HL-60 (cell line): ENCODE measurements at regions not wholly inside any gene's neighbourhood (a gene's known extent, or its start where the extent isn't known, plus 50 kb on each side); places are given as distances from the start of the nearest gene placed in this dataset.

Experiments
- DNase-seq, 2 experiments: peaks; one replicate each; pipeline ENCODE4 v3.0.0-alpha.2; 2010 to 2020; ENCODE audit warnings: low read depth in 1 of 2, low spot score in 1 of 2
- H3K27ac ChIP-seq: fragments of 250-450 bp; sonication (Bioruptor Pico); replicated peaks from 2 replicates; pipeline ENCODE4 v1.5.1; 2020; ENCODE audit warnings: mild to moderate bottlenecking, moderate library complexity
- H3K27me3 ChIP-seq: fragments of 250-450 bp; sonication (Bioruptor Pico); 2 replicates; pipeline ENCODE4 v1.5.1; 2021; ENCODE audit warnings: mild to moderate bottlenecking, moderate library complexity; ENCODE audit not compliant: insufficient read depth, poor library complexity, severe bottlenecking
- H3K4me3 ChIP-seq: replicated peaks from 2 replicates; pipeline ENCODE4 v1.5.1; 2011; ENCODE audit warnings: mild to moderate bottlenecking, control low read depth, low read length; ENCODE audit not compliant: insufficient read depth
- GABPA ChIP-seq: IDR thresholded peaks from 2 replicates; pipeline ENCODE4 v1.6.1; 2012; ENCODE audit warnings: low read depth
- POLR2AphosphoS5 ChIP-seq: IDR thresholded peaks from 2 replicates; pipeline ENCODE4 v1.6.1; 2012; ENCODE audit warnings: low read depth
- SPI1 ChIP-seq: IDR thresholded peaks from 2 replicates; pipeline ENCODE4 v1.6.1; 2012; ENCODE audit warnings: low read depth, mild to moderate bottlenecking, borderline replicate concordance
- TF ChIP-seq, protein P1 (sequence below): IDR thresholded peaks from 2 replicates; pipeline ENCODE4 v1.6.1; 2012; ENCODE audit warnings: low read depth; ENCODE audit not compliant: insufficient replicate concordance
- TF ChIP-seq, protein P2 (sequence below): IDR thresholded peaks from one replicate; pipeline ENCODE4 v1.5.1; 2011; ENCODE audit warnings: low read length, control low read depth, inconsistent platforms; ENCODE audit not compliant: insufficient read depth

DNA sequence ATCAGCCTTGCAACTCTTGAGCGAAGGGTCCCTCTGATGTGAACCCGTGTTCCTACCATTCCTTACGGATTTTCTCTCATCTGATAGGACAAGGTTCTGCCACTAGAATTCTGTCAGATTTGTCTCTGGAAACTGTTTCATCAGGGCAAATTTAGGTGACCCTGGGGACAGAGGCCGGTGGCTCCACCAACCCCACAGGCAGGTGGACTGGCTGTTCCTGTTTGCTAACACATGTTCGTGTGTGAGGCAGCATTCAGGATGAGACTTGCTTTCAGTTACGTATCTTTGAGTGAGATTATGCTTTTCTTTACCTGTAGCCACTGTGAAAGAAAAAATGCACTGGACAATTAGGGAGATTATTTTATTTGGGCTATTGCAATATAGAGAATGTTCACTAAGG lies 449.9 kb downstream of the INHBA start:
- DNase-seq, result no peak
- H3K27me3 ChIP-seq, result no peaks in the 10 kb centered on the region
- no peak overlapping the region for H3K4me3 ChIP-seq
- H3K27ac ChIP-seq, result no peak overlapping the region
- TF ChIP-seq, protein P1, sequence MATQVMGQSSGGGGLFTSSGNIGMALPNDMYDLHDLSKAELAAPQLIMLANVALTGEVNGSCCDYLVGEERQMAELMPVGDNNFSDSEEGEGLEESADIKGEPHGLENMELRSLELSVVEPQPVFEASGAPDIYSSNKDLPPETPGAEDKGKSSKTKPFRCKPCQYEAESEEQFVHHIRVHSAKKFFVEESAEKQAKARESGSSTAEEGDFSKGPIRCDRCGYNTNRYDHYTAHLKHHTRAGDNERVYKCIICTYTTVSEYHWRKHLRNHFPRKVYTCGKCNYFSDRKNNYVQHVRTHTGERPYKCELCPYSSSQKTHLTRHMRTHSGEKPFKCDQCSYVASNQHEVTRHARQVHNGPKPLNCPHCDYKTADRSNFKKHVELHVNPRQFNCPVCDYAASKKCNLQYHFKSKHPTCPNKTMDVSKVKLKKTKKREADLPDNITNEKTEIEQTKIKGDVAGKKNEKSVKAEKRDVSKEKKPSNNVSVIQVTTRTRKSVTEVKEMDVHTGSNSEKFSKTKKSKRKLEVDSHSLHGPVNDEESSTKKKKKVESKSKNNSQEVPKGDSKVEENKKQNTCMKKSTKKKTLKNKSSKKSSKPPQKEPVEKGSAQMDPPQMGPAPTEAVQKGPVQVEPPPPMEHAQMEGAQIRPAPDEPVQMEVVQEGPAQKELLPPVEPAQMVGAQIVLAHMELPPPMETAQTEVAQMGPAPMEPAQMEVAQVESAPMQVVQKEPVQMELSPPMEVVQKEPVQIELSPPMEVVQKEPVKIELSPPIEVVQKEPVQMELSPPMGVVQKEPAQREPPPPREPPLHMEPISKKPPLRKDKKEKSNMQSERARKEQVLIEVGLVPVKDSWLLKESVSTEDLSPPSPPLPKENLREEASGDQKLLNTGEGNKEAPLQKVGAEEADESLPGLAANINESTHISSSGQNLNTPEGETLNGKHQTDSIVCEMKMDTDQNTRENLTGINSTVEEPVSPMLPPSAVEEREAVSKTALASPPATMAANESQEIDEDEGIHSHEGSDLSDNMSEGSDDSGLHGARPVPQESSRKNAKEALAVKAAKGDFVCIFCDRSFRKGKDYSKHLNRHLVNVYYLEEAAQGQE, result no peak
- TF ChIP-seq GABPA, result no peak
- TF ChIP-seq, protein P2, sequence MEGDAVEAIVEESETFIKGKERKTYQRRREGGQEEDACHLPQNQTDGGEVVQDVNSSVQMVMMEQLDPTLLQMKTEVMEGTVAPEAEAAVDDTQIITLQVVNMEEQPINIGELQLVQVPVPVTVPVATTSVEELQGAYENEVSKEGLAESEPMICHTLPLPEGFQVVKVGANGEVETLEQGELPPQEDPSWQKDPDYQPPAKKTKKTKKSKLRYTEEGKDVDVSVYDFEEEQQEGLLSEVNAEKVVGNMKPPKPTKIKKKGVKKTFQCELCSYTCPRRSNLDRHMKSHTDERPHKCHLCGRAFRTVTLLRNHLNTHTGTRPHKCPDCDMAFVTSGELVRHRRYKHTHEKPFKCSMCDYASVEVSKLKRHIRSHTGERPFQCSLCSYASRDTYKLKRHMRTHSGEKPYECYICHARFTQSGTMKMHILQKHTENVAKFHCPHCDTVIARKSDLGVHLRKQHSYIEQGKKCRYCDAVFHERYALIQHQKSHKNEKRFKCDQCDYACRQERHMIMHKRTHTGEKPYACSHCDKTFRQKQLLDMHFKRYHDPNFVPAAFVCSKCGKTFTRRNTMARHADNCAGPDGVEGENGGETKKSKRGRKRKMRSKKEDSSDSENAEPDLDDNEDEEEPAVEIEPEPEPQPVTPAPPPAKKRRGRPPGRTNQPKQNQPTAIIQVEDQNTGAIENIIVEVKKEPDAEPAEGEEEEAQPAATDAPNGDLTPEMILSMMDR, result no peak
- TF ChIP-seq SPI1, result no peak
- TF ChIP-seq POLR2AphosphoS5, result no peak

DNA sequence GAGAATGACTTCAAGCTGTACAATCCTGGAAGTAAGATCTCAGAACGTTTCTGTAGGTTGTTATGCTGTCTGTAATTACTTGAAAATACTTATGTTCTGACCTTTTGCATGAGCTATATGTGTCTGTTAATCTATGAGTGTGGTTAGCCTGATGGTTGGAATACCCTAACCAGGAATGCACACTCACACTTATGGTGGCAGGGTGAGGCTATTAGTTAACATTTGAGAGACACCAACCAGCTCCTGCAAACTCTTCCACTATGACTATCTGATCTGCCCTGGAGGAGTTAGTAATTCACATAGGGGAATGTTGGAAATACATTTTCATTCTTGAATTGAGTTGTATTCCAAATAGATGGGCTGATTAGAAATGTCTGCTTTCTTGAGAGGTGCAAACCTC lies 450.3 kb downstream of the INHBA start:
- H3K27ac ChIP-seq, result no peak overlapping the region
- DNase-seq, result no peak
- TF ChIP-seq GABPA, result no peak
- no peak for TF ChIP-seq POLR2AphosphoS5
- TF ChIP-seq, protein P1, result no peak
- TF ChIP-seq SPI1, result no peak
- TF ChIP-seq, protein P2, result no peak
- H3K4me3 ChIP-seq, result no peak overlapping the region
- no peaks in the 10 kb centered on the region for H3K27me3 ChIP-seq

DNA sequence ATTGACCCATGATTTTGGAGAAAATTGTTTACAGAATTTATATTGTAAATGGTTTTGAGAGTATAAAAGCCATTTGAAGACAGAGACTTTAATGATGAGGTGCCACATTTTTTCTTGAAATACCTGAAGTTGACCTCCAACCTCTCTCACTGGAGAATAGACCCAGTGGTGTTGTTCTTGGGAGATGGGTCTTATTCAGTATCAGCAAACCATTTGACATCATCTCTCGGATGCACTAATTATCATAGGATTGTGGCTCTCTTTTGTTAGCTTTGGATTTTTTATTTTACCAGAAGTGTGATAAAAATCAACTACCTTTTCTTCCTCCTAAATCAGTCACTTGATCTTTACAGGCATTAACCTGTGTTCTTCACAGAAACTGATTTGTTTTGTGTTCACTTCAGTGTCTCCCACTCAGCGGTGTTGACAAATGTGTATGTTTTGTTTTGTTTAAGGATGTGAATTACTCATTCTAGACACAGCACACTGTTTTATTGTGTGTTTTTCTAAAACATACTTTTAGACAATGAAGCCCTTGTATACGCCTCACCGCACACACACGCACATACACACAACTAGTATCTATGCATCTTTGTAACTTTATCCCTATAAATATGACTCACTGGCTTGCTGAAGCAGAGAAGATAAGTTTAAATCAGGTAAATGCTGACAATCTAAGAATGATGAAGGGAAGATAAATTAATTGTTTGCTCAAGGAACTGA lies 455.6 kb downstream of the INHBA start:
- Histone ChIP-seq H3K27ac (no peak overlapping the region), H3K4me3 (no peak overlapping the region), H3K27me3 (no peaks in the 10 kb centered on the region)
- TF ChIP-seq, protein P1, result no peak
- TF ChIP-seq, protein P2, result no peak
- TF ChIP-seq SPI1 (no peak), POLR2AphosphoS5 (no peak), GABPA (no peak)
- no peak for DNase-seq
